ENCODE measurements at regions not wholly inside any gene's neighbourhood (a gene's known extent, or its start where the extent isn't known, plus 50 kb on each side); places are given as distances from the start of the nearest gene placed in this dataset.

DNA sequence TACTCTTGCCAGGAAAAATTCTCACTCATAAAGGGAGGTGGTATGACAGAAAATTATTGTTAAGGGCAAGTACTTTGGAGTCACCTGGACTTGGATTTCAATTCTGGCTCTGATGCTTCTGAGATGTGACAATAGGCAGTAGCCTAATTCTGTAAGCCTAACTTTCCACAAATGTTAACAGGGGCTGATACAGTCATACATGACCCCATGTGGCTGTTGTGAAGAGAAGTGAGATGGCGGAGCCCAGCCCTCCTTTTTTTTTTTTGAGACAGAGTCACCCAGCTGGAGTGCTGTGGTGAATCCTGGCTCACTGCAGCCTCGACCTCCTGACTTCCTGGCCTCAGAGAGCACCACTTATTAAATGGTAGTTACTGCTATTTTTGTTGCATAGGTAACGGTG lies 54.4 kb upstream of the IRF2 start:
- DNase-seq (ENCODE audit: low read depth): no peak

DNA sequence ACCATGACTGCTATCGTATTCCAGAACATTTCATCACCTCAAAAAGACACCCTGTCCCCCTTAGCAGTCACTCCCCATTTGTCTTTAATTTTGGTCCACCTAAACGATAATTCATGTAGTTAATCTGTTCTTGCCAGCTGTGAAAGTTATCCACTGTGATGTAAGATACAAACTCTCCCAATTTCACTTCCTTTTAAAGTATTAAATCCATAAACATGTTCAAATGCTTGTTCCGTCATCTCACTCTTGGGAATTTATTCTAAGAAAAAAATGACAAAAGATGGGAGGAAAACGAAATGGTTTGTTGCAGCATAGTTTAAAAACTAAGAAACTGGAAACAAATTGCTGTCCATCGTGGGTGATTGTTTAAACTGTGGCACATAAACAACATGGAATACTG lies 53.7 kb upstream of the IRF2 start:
- no peak for DNase-seq (ENCODE audit: low read depth)

DNA sequence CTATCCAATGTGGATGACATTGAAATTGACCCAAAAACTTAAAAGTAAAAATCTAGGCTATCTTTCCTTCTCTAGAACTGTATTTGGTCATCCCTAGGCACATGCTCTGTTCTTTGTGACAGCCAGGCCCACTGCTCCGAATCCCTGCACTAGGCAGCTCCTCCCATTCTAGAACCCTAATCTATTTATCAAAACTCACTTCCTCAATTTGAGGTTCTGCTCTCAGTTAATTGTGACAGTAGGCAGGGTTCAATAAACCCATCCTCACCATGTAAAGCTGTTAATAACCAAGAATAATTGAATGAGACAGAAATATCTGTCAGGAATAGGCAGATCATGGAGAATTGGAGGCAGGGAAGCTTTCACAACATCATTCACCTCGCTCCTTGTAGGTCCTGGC lies 51.9 kb upstream of the IRF2 start:
- no peak for DNase-seq (ENCODE audit: low read depth)

Data from HS-27A (cell line).